A549 (cell line): ENCODE measurements at regions not wholly inside any gene's neighbourhood (a gene's known extent, or its start where the extent isn't known, plus 50 kb on each side); places are given as distances from the start of the nearest gene placed in this dataset.

Experiments used
- CBX2 ChIP-seq: fragments of 200-600 bp; sonication (generic); IDR thresholded peaks from 2 replicates; pipeline ENCODE4 v1.6.1; 2016; ENCODE audit warnings: low read depth, mild to moderate bottlenecking, borderline replicate concordance
- MAFK ChIP-seq: fragments of 450-650 bp; IDR thresholded peaks from 2 replicates; pipeline ENCODE4 v1.6.1; 2014; ENCODE audit not compliant: partially characterized antibody
- POLR2A ChIP-seq: IDR thresholded peaks from 2 replicates; pipeline ENCODE4 v1.6.1; 2012; ENCODE audit warnings: mild to moderate bottlenecking, low read length
- RFX5 ChIP-seq: fragments of 450-650 bp; IDR thresholded peaks from 2 replicates; pipeline ENCODE4 v1.7.1; 2014; ENCODE audit warnings: antibody characterized with exemption, mild to moderate bottlenecking, moderate library complexity
- ZFP36 ChIP-seq: fragments of 450-650 bp; IDR thresholded peaks from 2 replicates; pipeline ENCODE4 v1.6.1; 2014; ENCODE audit warnings: borderline replicate concordance; ENCODE audit not compliant: partially characterized antibody
- TF ChIP-seq, protein P1 (sequence below): fragments of >200 bp; sonication (Bioruptor Twin); formaldehyde crosslinking; IDR thresholded peaks from 3 replicates; pipeline ENCODE4 v1.5.1; 2016

DNA sequence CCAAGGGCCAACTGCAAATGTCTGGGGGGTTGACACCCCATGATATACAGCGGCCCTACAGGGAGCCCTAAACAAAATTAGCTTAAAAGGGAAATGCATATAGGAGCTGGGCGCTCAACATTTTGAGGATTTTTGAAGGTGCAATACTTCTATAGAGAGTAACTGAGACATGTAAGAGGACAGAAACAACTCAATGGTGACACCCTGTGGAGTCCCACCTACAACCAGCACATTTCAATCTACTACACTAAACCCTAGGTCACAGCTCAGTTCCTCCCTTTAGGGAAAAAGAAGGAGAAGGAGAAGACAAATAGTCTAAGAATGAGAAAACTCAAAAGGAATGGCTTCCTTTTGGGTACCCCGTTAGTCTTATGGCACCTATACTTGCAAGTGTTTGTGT is 1010.5 kb upstream of the NOVA1 start:
- no peak for TF ChIP-seq CBX2
- no peak for TF ChIP-seq ZFP36
- TF ChIP-seq, protein P1, sequence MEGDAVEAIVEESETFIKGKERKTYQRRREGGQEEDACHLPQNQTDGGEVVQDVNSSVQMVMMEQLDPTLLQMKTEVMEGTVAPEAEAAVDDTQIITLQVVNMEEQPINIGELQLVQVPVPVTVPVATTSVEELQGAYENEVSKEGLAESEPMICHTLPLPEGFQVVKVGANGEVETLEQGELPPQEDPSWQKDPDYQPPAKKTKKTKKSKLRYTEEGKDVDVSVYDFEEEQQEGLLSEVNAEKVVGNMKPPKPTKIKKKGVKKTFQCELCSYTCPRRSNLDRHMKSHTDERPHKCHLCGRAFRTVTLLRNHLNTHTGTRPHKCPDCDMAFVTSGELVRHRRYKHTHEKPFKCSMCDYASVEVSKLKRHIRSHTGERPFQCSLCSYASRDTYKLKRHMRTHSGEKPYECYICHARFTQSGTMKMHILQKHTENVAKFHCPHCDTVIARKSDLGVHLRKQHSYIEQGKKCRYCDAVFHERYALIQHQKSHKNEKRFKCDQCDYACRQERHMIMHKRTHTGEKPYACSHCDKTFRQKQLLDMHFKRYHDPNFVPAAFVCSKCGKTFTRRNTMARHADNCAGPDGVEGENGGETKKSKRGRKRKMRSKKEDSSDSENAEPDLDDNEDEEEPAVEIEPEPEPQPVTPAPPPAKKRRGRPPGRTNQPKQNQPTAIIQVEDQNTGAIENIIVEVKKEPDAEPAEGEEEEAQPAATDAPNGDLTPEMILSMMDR: no peak
- TF ChIP-seq POLR2A: no peak
- no peak for TF ChIP-seq RFX5
- no peak for TF ChIP-seq MAFK
